ENCODE measurements at regions not wholly inside any gene's neighbourhood (a gene's known extent, or its start where the extent isn't known, plus 50 kb on each side); places are given as distances from the start of the nearest gene placed in this dataset.

GRCh38 chr12:78683031-78683430 is 181.5 kb upstream of the SYT1 start:
- H3K27me3 Mint-ChIP-seq (ENCODE audit: low read depth) = no peaks in the 10 kb centered on the region
- DNase-seq (ENCODE audit: low read depth, low spot score) = no peak
- H3K27ac Mint-ChIP-seq (ENCODE audit: unreplicated experiment) = no peak overlapping the region
- no peak for TF ChIP-seq CTCF (conservative IDR thresholded peaks at IDR 0.05)
- no peaks in the 10 kb centered on the region for H3K36me3 Mint-ChIP-seq (ENCODE audit: low read depth)
- no peaks in the 10 kb centered on the region for H3K9me3 Mint-ChIP-seq
- no peaks in the 10 kb centered on the region for H3K4me1 Mint-ChIP-seq
- no peak overlapping the region for H3K4me3 Mint-ChIP-seq

- Mint-ChIP-seq H3K4me3 (no peak overlapping the region), H3K9me3 (no peaks in the 10 kb centered on the region), H3K4me1 (no peaks in the 10 kb centered on the region), H3K27ac (ENCODE audit: unreplicated experiment) (no peak overlapping the region), H3K27me3 (ENCODE audit: low read depth) (no peaks in the 10 kb centered on the region), H3K36me3 (ENCODE audit: low read depth) (no peaks in the 10 kb centered on the region)
- no peak for TF ChIP-seq CTCF (conservative IDR thresholded peaks at IDR 0.05)
- no peak for DNase-seq (ENCODE audit: low read depth, low spot score)
Measured at GRCh38 chr12:78683626-78684025, 180.9 kb upstream of the SYT1 start.

GRCh38 chr12:78684419-78684818 is 180.2 kb upstream of the SYT1 start:
- no peak for DNase-seq (ENCODE audit: low read depth, low spot score)
- no peaks in the 10 kb centered on the region for H3K4me1 Mint-ChIP-seq

GRCh38 chr12:78695749-78696148 is 168.8 kb upstream of the SYT1 start:
- no peaks in the 10 kb centered on the region for H3K4me1 Mint-ChIP-seq
- H3K9me3 Mint-ChIP-seq = peaks cover 6% of the 10 kb centered on the region
- no peaks in the 10 kb centered on the region for H3K27me3 Mint-ChIP-seq (ENCODE audit: low read depth)
- no peak for TF ChIP-seq CTCF (conservative IDR thresholded peaks at IDR 0.05)
- DNase-seq (ENCODE audit: low read depth, low spot score) = no peak
- no peaks in the 10 kb centered on the region for H3K36me3 Mint-ChIP-seq (ENCODE audit: low read depth)
- H3K27ac Mint-ChIP-seq (ENCODE audit: unreplicated experiment) = no peak overlapping the region
- H3K4me3 Mint-ChIP-seq = no peak overlapping the region

More at GRCh38 chr12:78684419-78684818, 180.2 kb upstream of the SYT1 start:
- Mint-ChIP-seq H3K27ac (ENCODE audit: unreplicated experiment) (no peak overlapping the region), H3K9me3 (no peaks in the 10 kb centered on the region), H3K4me3 (no peak overlapping the region), H3K27me3 (ENCODE audit: low read depth) (no peaks in the 10 kb centered on the region), H3K36me3 (ENCODE audit: low read depth) (no peaks in the 10 kb centered on the region)
- TF ChIP-seq CTCF (conservative IDR thresholded peaks at IDR 0.05) = no peak

GRCh38 chr12:78696267-78696666 is 168.3 kb upstream of the SYT1 start:
- Mint-ChIP-seq H3K27me3 (ENCODE audit: low read depth) (no peaks in the 10 kb centered on the region), H3K27ac (ENCODE audit: unreplicated experiment) (no peak overlapping the region), H3K9me3 (peaks cover 6% of the 10 kb centered on the region), H3K4me1 (no peaks in the 10 kb centered on the region), H3K36me3 (ENCODE audit: low read depth) (no peaks in the 10 kb centered on the region), H3K4me3 (no peak overlapping the region)
- no peak for DNase-seq (ENCODE audit: low read depth, low spot score)
- TF ChIP-seq CTCF (conservative IDR thresholded peaks at IDR 0.05) = no peak
